ENCODE measurements at regions not wholly inside any gene's neighbourhood (a gene's known extent, or its start where the extent isn't known, plus 50 kb on each side); places are given as distances from the start of the nearest gene placed in this dataset.

DNA sequence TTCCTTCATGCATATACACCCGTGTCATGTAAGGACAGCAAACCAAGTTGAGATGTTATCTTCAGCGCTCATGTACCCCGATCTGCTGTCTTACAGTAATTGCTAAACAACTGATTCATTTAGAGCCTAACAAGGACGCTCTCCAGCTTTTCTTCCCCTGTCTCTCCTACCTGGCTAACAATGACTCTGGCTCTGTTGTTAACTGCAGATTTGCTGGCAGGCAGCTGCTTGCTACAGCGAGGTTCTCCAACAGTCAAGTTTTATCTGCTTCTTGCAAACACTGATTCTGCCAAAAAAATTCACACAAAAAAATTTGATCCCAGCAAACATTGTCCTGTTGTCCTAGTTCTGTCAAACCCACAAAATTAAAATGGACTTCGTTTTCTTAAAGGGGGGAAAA is 101.6 kb downstream of the OTX2 start:
- H2BK20ac ChIP-seq (ENCODE audit: low read depth, low read length), result no peak overlapping the region
- H3K36me3 ChIP-seq (ENCODE audit: control insufficient read depth, insufficient read depth, low read length), result no peaks in the 10 kb centered on the region
- in situ Hi-C loops (cut with MboI; ENCODE audit: low sequenced_read_pairs) (no loop called here), intact Hi-C loops (cut with micrococcal nuclease) (no loop called here), dilution Hi-C loops (cut with HindIII; ENCODE audit: low sequenced_read_pairs, unreplicated experiment) (no loop called here)
- no peak overlapping the region for H4K91ac ChIP-seq (ENCODE audit: insufficient read depth, low read depth, low read length)
- no peak overlapping the region for H3K4ac ChIP-seq (ENCODE audit: low read depth, low read length)
- no peak overlapping the region for H2AFZ ChIP-seq (replicated peaks; ENCODE audit: low read length, poor library complexity)
- no peak overlapping the region for H4K5ac ChIP-seq (ENCODE audit: low read depth, low read length)
- no peak overlapping the region for H4K8ac ChIP-seq (ENCODE audit: low read depth in 2 of 2, low read length in 2 of 2)
- no peak overlapping the region for H3K18ac ChIP-seq (ENCODE audit: low read depth, low read length)
- no peaks in the 10 kb centered on the region; the same call in 1 of the 2 replicates for H3K27me3 ChIP-seq (ENCODE audit: control insufficient read depth, insufficient read depth, low read length)
- no peaks in the 10 kb centered on the region for H3K4me1 ChIP-seq (ENCODE audit: control insufficient read depth, insufficient read depth, low read length)
- ATAC-seq (ENCODE audit: low read depth) (no peak), DNase-seq (no peak)
- ChIA-PET POLR2A (ENCODE audit: unreplicated experiment) (no interaction called here), CTCF (no interaction called here)
- H4K20me1 ChIP-seq (ENCODE audit: insufficient read depth, low read length), result no peaks in the 10 kb centered on the region
- no peaks in the 10 kb centered on the region for H3K79me1 ChIP-seq (ENCODE audit: low read depth in 1 of 2, low read length in 2 of 2)
- WGBS, 2 experiments (ENCODE audit: extremely low coverage in 2 of 2, insufficient read length in 1 of 2), result no CpG with 5 or more reads among the region's 6 CpGs
- no peak overlapping the region for H3K56ac ChIP-seq (ENCODE audit: extremely low read depth, insufficient read depth, low read length)
- H3K9me1 ChIP-seq (ENCODE audit: insufficient read depth, low read length), result no peaks in the 10 kb centered on the region
- no peak overlapping the region for H3K14ac ChIP-seq (replicated peaks; ENCODE audit: low read depth, low read length)
- H3K23ac ChIP-seq (ENCODE audit: low read depth, low read length), result no peak overlapping the region
- H2BK15ac ChIP-seq (ENCODE audit: low read depth, low read length), result no peak overlapping the region
- no peak overlapping the region for H2BK120ac ChIP-seq (ENCODE audit: low read depth, low read length)
- TF ChIP-seq, protein P1, sequence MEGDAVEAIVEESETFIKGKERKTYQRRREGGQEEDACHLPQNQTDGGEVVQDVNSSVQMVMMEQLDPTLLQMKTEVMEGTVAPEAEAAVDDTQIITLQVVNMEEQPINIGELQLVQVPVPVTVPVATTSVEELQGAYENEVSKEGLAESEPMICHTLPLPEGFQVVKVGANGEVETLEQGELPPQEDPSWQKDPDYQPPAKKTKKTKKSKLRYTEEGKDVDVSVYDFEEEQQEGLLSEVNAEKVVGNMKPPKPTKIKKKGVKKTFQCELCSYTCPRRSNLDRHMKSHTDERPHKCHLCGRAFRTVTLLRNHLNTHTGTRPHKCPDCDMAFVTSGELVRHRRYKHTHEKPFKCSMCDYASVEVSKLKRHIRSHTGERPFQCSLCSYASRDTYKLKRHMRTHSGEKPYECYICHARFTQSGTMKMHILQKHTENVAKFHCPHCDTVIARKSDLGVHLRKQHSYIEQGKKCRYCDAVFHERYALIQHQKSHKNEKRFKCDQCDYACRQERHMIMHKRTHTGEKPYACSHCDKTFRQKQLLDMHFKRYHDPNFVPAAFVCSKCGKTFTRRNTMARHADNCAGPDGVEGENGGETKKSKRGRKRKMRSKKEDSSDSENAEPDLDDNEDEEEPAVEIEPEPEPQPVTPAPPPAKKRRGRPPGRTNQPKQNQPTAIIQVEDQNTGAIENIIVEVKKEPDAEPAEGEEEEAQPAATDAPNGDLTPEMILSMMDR (conservative IDR thresholded peaks at IDR 0.05; ENCODE audit: low read depth, low read length), result no peak
- TF ChIP-seq POLR2A (IDR thresholded peaks at IDR 0.05; ENCODE audit: low read depth, low read length), result no peak
- no peak overlapping the region for H2AK9ac ChIP-seq (replicated peaks; ENCODE audit: low read depth, low read length, poor library complexity)
- H3K4me2 ChIP-seq (ENCODE audit: low read depth, low read length), result no peak overlapping the region
- H3K4me3 ChIP-seq (ENCODE audit: insufficient read depth, low read depth, low read length), result no peak overlapping the region
- no peak overlapping the region for H3K27ac ChIP-seq (ENCODE audit: insufficient read depth, low read length)
- H3K9me3 ChIP-seq (ENCODE audit: control insufficient read depth, insufficient read depth, low read length), result no peaks in the 10 kb centered on the region
- no peak overlapping the region for H3K9ac ChIP-seq (ENCODE audit: low read depth, low read length)
- no peak overlapping the region for H2BK5ac ChIP-seq (ENCODE audit: low read depth, low read length, poor library complexity, severe bottlenecking)
- BruUV-seq (replicated peaks), result no TSS peak
- H2AK5ac ChIP-seq (ENCODE audit: low read depth, low read length), result no peak overlapping the region

Measured in IMR-90 (cell line).